ENCODE measurements at regions not wholly inside any gene's neighbourhood (a gene's known extent, or its start where the extent isn't known, plus 50 kb on each side); places are given as distances from the start of the nearest gene placed in this dataset.

DNA sequence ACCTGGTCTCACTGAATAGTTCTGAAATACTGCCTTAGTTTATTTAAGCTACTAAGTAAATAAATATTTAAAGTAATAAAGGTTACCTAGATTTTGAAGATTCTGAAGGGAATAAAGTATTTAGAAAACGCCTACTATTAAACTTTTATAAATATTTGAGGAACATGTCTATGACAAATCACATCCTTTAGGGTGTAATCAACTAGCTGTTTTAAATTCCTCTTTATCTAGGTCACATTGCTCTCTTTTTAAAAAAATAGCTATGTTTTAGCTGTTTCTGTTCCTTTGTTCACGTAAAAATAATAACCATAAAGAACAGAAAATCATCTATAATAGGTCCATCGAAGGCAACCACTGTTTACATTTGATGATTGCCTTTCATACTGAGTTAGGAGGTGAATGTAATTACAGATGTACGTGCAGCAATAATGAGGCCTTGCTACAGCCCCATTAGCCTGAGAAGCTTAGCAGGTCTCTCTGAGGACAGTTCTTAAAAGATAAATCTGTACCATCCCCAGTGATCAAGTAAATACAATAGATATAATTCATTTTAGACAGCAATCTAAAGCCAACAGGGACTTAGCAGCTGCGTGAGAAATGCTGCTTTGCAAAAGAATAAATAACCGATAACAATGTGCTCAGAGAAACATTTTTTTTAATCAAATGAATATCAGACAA, 449.5 kb downstream of the LIG4 start:
- POLR2A ChIA-PET, result no interaction called here
- TF ChIP-seq, protein P1, sequence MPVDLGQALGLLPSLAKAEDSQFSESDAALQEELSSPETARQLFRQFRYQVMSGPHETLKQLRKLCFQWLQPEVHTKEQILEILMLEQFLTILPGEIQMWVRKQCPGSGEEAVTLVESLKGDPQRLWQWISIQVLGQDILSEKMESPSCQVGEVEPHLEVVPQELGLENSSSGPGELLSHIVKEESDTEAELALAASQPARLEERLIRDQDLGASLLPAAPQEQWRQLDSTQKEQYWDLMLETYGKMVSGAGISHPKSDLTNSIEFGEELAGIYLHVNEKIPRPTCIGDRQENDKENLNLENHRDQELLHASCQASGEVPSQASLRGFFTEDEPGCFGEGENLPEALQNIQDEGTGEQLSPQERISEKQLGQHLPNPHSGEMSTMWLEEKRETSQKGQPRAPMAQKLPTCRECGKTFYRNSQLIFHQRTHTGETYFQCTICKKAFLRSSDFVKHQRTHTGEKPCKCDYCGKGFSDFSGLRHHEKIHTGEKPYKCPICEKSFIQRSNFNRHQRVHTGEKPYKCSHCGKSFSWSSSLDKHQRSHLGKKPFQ (tag by site-specific recombination; IDR thresholded peaks at IDR 0.05), result no peak
- no peak for TF ChIP-seq SP2 (tag by site-specific recombination; IDR thresholded peaks at IDR 0.05)
- TF ChIP-seq ZXDB (tag by site-specific recombination; IDR thresholded peaks at IDR 0.05), result no peak
- no peak for TF ChIP-seq GFI1B (tag by site-specific recombination; IDR thresholded peaks at IDR 0.05)
- no peak for TF ChIP-seq KLF10 (tag by site-specific recombination; IDR thresholded peaks at IDR 0.05)
- no peak for TF ChIP-seq ZNF416 (tag by site-specific recombination; IDR thresholded peaks at IDR 0.05)
- TF ChIP-seq, protein P2, sequence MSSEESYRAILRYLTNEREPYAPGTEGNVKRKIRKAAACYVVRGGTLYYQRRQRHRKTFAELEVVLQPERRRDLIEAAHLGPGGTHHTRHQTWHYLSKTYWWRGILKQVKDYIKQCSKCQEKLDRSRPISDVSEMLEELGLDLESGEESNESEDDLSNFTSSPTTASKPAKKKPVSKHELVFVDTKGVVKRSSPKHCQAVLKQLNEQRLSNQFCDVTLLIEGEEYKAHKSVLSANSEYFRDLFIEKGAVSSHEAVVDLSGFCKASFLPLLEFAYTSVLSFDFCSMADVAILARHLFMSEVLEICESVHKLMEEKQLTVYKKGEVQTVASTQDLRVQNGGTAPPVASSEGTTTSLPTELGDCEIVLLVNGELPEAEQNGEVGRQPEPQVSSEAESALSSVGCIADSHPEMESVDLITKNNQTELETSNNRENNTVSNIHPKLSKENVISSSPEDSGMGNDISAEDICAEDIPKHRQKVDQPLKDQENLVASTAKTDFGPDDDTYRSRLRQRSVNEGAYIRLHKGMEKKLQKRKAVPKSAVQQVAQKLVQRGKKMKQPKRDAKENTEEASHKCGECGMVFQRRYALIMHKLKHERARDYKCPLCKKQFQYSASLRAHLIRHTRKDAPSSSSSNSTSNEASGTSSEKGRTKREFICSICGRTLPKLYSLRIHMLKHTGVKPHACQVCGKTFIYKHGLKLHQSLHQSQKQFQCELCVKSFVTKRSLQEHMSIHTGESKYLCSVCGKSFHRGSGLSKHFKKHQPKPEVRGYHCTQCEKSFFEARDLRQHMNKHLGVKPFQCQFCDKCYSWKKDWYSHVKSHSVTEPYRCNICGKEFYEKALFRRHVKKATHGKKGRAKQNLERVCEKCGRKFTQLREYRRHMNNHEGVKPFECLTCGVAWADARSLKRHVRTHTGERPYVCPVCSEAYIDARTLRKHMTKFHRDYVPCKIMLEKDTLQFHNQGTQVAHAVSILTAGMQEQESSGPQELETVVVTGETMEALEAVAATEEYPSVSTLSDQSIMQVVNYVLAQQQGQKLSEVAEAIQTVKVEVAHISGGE (tag by site-specific recombination; conservative IDR thresholded peaks at IDR 0.05; ENCODE audit: low read depth), result no peak
- H3K36me3 ChIP-seq (ENCODE audit: control insufficient read depth in 2 of 2, insufficient read depth in 1 of 2, low read length in 2 of 2), result no peaks in the 10 kb centered on the region
- H3K9me3 ChIP-seq (ENCODE audit: control insufficient read depth, insufficient read depth, low read depth, low read length), result no peaks in the 10 kb centered on the region
- H3K4me3 ChIP-seq (ENCODE audit: low read depth, low read length), result no peak overlapping the region
- H3K4me1 ChIP-seq (ENCODE audit: control insufficient read depth, insufficient read depth, low read length), result no peaks in the 10 kb centered on the region
- no peak overlapping the region for H3K27ac ChIP-seq (ENCODE audit: extremely low read depth, low read depth, low read length)
- CTCF ChIA-PET, result no interaction called here

DNA sequence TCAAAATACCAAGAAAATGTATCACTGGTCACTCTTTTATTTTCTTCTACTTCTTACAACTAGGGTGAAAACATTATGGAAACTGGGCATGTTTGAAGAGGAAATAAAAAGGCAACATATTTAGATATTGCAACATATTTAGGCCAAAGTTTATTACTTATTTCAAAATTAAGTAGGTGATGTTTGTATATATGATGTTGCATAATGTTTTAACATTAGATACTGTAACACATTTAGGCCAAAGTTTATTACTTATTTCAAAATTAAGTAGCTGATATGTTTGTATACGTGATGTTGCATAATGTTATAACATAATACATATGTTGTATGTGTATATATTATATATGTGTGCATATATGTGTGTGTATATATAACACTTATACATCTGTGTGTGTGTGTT, 451.3 kb downstream of the LIG4 start:
- H3K4me3 ChIP-seq (ENCODE audit: low read depth, low read length), result no peak overlapping the region
- no peaks in the 10 kb centered on the region for H3K9me3 ChIP-seq (ENCODE audit: control insufficient read depth, insufficient read depth, low read depth, low read length)
- H3K36me3 ChIP-seq (ENCODE audit: control insufficient read depth in 2 of 2, insufficient read depth in 1 of 2, low read length in 2 of 2), result no peaks in the 10 kb centered on the region
- no peaks in the 10 kb centered on the region for H3K4me1 ChIP-seq (ENCODE audit: control insufficient read depth, insufficient read depth, low read length)
- H3K27ac ChIP-seq (ENCODE audit: extremely low read depth, low read depth, low read length), result no peak overlapping the region
- ChIA-PET POLR2A (no interaction called here), CTCF (no interaction called here)
- TF ChIP-seq ZBTB1 (tag by site-specific recombination; IDR thresholded peaks at IDR 0.05), result no peak
- no peak for TF ChIP-seq ZNF274 (IDR thresholded peaks at IDR 0.05; ENCODE audit: low read length)
- TF ChIP-seq ZNF274 (tag by site-specific recombination; IDR thresholded peaks at IDR 0.05; ENCODE audit: borderline replicate concordance), result no peak

DNA sequence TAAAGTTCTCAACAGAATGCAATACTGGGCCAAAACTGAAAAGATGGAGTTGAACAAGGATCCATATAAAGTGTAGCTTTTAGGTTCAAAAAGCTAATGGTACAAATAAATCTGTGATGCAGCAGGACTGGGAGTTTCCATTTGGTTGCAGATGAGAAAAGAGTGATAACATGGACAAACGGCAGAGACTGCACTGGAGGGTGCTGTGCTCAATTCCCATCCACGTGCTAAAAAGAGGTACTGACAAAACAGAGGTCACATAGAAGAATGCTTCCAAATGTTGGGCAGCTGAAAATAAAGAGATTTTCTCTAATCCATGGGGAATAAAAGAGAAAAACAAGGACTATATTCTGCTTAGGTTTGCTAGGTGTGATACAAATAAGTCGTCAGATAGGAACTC, 461.6 kb downstream of the LIG4 start:
- ChIA-PET POLR2A (no interaction called here), CTCF (no interaction called here)
- Histone ChIP-seq H3K4me1 (ENCODE audit: control insufficient read depth, insufficient read depth, low read length) (no peaks in the 10 kb centered on the region), H3K4me3 (ENCODE audit: low read depth, low read length) (no peak overlapping the region), H3K27ac (ENCODE audit: extremely low read depth, low read depth, low read length) (no peak overlapping the region), H3K9me3 (ENCODE audit: control insufficient read depth, insufficient read depth, low read depth, low read length) (no peaks in the 10 kb centered on the region), H3K36me3 (ENCODE audit: control insufficient read depth in 2 of 2, insufficient read depth in 1 of 2, low read length in 2 of 2) (no peaks in the 10 kb centered on the region)
- no peak for TF ChIP-seq MEIS1 (CRISPR knock-in tag; IDR thresholded peaks at IDR 0.05; ENCODE audit: borderline replicate concordance)

DNA sequence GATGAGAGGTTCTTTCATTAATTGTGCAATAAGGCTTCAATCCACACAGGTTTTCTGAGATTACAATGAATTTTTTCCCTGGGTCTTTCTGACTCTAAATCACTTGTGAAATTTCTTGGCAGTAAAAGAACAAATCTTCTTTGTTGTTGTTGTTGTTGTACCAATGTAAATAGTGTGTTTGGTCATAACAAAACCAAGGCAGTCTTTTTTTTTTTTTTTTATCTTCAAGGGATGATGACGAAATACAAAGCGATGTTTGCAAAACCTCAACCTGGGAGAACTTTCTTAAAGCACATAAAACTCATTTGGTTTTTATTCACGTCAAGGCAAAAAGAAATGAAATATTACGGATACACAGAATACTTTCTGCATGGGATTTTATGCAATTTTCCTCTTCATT, 462.0 kb downstream of the LIG4 start:
- H3K4me3 ChIP-seq (ENCODE audit: low read depth, low read length), result no peak overlapping the region
- CTCF ChIA-PET, result no interaction called here
- H3K36me3 ChIP-seq (ENCODE audit: control insufficient read depth in 2 of 2, insufficient read depth in 1 of 2, low read length in 2 of 2), result no peaks in the 10 kb centered on the region
- H3K4me1 ChIP-seq (ENCODE audit: control insufficient read depth, insufficient read depth, low read length), result no peaks in the 10 kb centered on the region
- no peak overlapping the region for H3K27ac ChIP-seq (ENCODE audit: extremely low read depth, low read depth, low read length)
- no peaks in the 10 kb centered on the region for H3K9me3 ChIP-seq (ENCODE audit: control insufficient read depth, insufficient read depth, low read depth, low read length)
- POLR2A ChIA-PET, result no interaction called here
- TF ChIP-seq WT1 (tag by site-specific recombination; IDR thresholded peaks at IDR 0.05) (no peak), ZNF664 (tag by site-specific recombination; IDR thresholded peaks at IDR 0.05) (no peak), ZNF335 (tag by site-specific recombination; conservative IDR thresholded peaks at IDR 0.05) (no peak), ZNF266 (tag by site-specific recombination; IDR thresholded peaks at IDR 0.05; ENCODE audit: low read depth) (no peak), SCRT2 (tag by site-specific recombination; IDR thresholded peaks at IDR 0.05) (no peak)
- TF ChIP-seq, protein P3, sequence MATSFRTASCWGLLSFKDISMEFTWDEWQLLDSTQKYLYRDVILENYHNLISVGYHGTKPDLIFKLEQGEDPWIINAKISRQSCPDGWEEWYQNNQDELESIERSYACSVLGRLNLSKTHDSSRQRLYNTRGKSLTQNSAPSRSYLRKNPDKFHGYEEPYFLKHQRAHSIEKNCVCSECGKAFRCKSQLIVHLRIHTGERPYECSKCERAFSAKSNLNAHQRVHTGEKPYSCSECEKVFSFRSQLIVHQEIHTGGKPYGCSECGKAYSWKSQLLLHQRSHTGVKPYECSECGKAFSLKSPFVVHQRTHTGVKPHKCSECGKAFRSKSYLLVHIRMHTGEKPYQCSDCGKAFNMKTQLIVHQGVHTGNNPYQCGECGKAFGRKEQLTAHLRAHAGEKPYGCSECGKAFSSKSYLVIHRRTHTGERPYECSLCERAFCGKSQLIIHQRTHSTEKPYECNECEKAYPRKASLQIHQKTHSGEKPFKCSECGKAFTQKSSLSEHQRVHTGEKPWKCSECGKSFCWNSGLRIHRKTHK (tag by site-specific recombination; IDR thresholded peaks at IDR 0.05), result no peak
